ENCODE measurements at regions not wholly inside any gene's neighbourhood (a gene's known extent, or its start where the extent isn't known, plus 50 kb on each side); places are given as distances from the start of the nearest gene placed in this dataset.

GRCh38 chr18:57211776-57212175 lies 64.9 kb downstream of the BOD1L2 start:
- no peak overlapping the region for H2BK12ac ChIP-seq (ENCODE audit: insufficient read length, low read depth, low read length)
- H3K79me2 ChIP-seq (ENCODE audit: insufficient read depth, low read length) = no peaks in the 10 kb centered on the region
- H3K23me2 ChIP-seq (ENCODE audit: insufficient read length, low read depth, low read length, poor library complexity, severe bottlenecking) = no peaks in the 10 kb centered on the region
- no peak overlapping the region for H3T11ph ChIP-seq (ENCODE audit: low read length)
- H3K4me1 ChIP-seq (ENCODE audit: insufficient read depth, low read length) = peaks cover 14% of the 10 kb centered on the region; the same call in 1 of the 2 replicates
- no peak overlapping the region for H3K23ac ChIP-seq (ENCODE audit: insufficient read length, low read depth, low read length)
- Mint-ChIP-seq H3K27ac (no peak overlapping the region), H3K36me3 (ENCODE audit: insufficient read depth in 1 of 3, low read depth in 3 of 3) (peaks cover 0 to 3% (median 2%) of the 10 kb centered on the region in 3 experiments; a peak in 2 of 7 replicates), H3K4me1 (peaks cover 33 to 34% of the 10 kb centered on the region in 2 experiments), H3K4me3 (no peak overlapping the region), H3K9me3 (peaks cover 2 to 5% of the 10 kb centered on the region in 2 experiments; a peak in 2 of 5 replicates), H3K27me3 (ENCODE audit: low read depth) (peaks cover 14% of the 10 kb centered on the region)
- H4K5ac ChIP-seq (ENCODE audit: insufficient read length, low read depth, low read length) = no peak overlapping the region
- H3K56ac ChIP-seq (ENCODE audit: insufficient read length, low read depth, low read length) = no peak overlapping the region
- H3K4ac ChIP-seq (ENCODE audit: low read depth, low read length) = no peak overlapping the region
- H3K18ac ChIP-seq (ENCODE audit: insufficient read length, low read depth, low read length) = no peak overlapping the region
- H3K27ac ChIP-seq (ENCODE audit: insufficient read length, low read depth, low read length) = no peak overlapping the region
- H2AK5ac ChIP-seq (ENCODE audit: insufficient read length, low read length) = no peak overlapping the region
- TF ChIP-seq CTCF (conservative IDR thresholded peaks at IDR 0.05) = no peak
- no peaks in the 10 kb centered on the region for H4K20me1 ChIP-seq (ENCODE audit: control insufficient read depth, insufficient read depth, insufficient read length)
- H2BK120ac ChIP-seq (ENCODE audit: low read depth, low read length, poor library complexity, severe bottlenecking) = no peak overlapping the region
- H3K14ac ChIP-seq (ENCODE audit: insufficient read depth, low read length) = no peak overlapping the region
- H3K79me1 ChIP-seq (ENCODE audit: insufficient read depth, low read depth, low read length, poor library complexity, severe bottlenecking) = no peaks in the 10 kb centered on the region
- H3K27me3 ChIP-seq (ENCODE audit: insufficient read depth, low read length) = no peaks in the 10 kb centered on the region; the same call in 1 of the 2 replicates
- H2BK15ac ChIP-seq (ENCODE audit: low read depth, low read length) = no peak overlapping the region
- H4K91ac ChIP-seq (ENCODE audit: insufficient read length, low read depth, low read length) = no peak overlapping the region
- no peak overlapping the region for H2BK20ac ChIP-seq (ENCODE audit: low read depth, low read length, poor library complexity, severe bottlenecking)
- no peak overlapping the region for H3K4me2 ChIP-seq (ENCODE audit: insufficient read depth, insufficient read length, low read length)
- no CpG with 5 or more reads among the region's 1 CpG for WGBS (ENCODE audit: extremely low coverage, insufficient read length, low lambda C conversion rate)
- H2AFZ ChIP-seq (ENCODE audit: low read length) = no peak overlapping the region
- no peaks in the 10 kb centered on the region for H3K9me3 ChIP-seq (ENCODE audit: control insufficient read depth, low read depth, low read length)
- H4K8ac ChIP-seq (replicated peaks; ENCODE audit: insufficient read length, low read depth, low read length) = no peak overlapping the region
- H2BK5ac ChIP-seq (ENCODE audit: insufficient read length, low read length) = no peak overlapping the region
- no peak overlapping the region for H3K9ac ChIP-seq (ENCODE audit: extremely low read depth, insufficient read length, low read length)
- no peak for DNase-seq
